Sigmoid colon (tissue), 6 donors: ENCODE measurements at regions not wholly inside any gene's neighbourhood (a gene's known extent, or its start where the extent isn't known, plus 50 kb on each side); places are given as distances from the start of the nearest gene placed in this dataset.
"Not testable (repeated sequence)": the region's sequence is repeated elsewhere in the genome, so short reads cannot be mapped to it uniquely, and the experiment has no call there.

Experiments
- DNase-seq: peaks from one replicate; pipeline ENCODE4 v3.0.0-alpha.2; 2019
- H3K27ac ChIP-seq, 4 donors: fragments of 200-600 bp; sonication (generic); one replicate each; pipeline ENCODE4 v1.5.1; 2016 to 2019; ENCODE audit warnings: mild to moderate bottlenecking in 1 of 4
- H3K27me3 ChIP-seq, 3 donors: fragments of 200-600 bp; sonication (generic); one replicate each; pipeline ENCODE4 v1.5.1; 2019; ENCODE audit warnings: mild to moderate bottlenecking in 1 of 3
- H3K36me3 ChIP-seq, 4 donors: fragments of 200-600 bp; sonication (generic); one replicate each; pipeline ENCODE4 v1.5.1; 2016 to 2019
- H3K4me1 ChIP-seq, 4 donors: fragments of 200-600 bp; sonication (generic); one replicate each; pipeline ENCODE4 v1.5.1; 2017 to 2019
- H3K4me3 ChIP-seq, 4 donors: fragments of 200-600 bp; sonication (generic); one replicate each; pipeline ENCODE4 v1.5.1; 2017 to 2019; ENCODE audit warnings: mild to moderate bottlenecking in 2 of 4, moderate library complexity in 1 of 4
- H3K9me3 ChIP-seq, 4 donors: fragments of 200-600 bp in 3 of 4; sonication (generic) in 3 of 4; one replicate each; pipeline versions ENCODE4 v1.5.1 to v1.6.1; 2013 to 2019
- CTCF ChIP-seq, 4 experiments: fragments of 450-650 bp in 3 of 4; fragments of 200-600 bp in 1 of 4; IDR thresholded peaks; one replicate each; pipeline ENCODE4 v1.5.1; 2016 to 2019; ENCODE audit warnings: antibody characterized with exemption in 4 of 4, mild to moderate bottlenecking in 3 of 4, moderate library complexity in 2 of 4
- EP300 ChIP-seq, 4 donors: sonication (generic); formaldehyde crosslinking; IDR thresholded peaks; one replicate each; pipeline ENCODE4 v1.6.1; 2017; ENCODE audit warnings: antibody characterized with exemption in 4 of 4
- POLR2A ChIP-seq, 2 donors: fragments of 450-650 bp; IDR thresholded peaks; one replicate each; pipeline ENCODE4 v1.6.1; 2016; ENCODE audit warnings: antibody characterized with exemption in 2 of 2, mild to moderate bottlenecking in 2 of 2, moderate library complexity in 2 of 2
- POLR2AphosphoS5 ChIP-seq, 4 donors: sonication (generic); formaldehyde crosslinking; IDR thresholded peaks; one replicate each; pipeline ENCODE4 v1.6.1; 2017; ENCODE audit warnings: antibody characterized with exemption in 4 of 4
- WGBS, 2 donors: extraction: QIAGEN DNeasy Blood & Tissue Kit; methylation state at CpG; one replicate each; pipeline ENCODE4 v1.1.7; 2013; 5-methylcytosine and 5-hydroxymethylcytosine counted together
- intact Hi-C: fragments of 100-400 bp; cut with DNase I; formaldehyde crosslinking; loops from one replicate; pipeline ENCODE4 v1.15.1; 2023
- donor health status: healthy with polysubstance abuse.
- donor health status: healthy.

- intact Hi-C loops = no loop called here
- H3K4me1 ChIP-seq = no peaks in the 10 kb centered on the region
Measured at GRCh38 chr5:69013481-69013880, 80.3 kb upstream of the SLC30A5 start.

GRCh38 chr5:69014007-69014406 is 79.8 kb upstream of the SLC30A5 start:
- H3K9me3 ChIP-seq, H3K27ac ChIP-seq, H3K36me3 ChIP-seq, intact Hi-C loops, H3K27me3 ChIP-seq, DNase-seq, H3K4me3 ChIP-seq, H3K4me1 ChIP-seq: not testable (repeated sequence)
- WGBS, 2 donors = 91 to 98% methylated on average over 2 of the region's 2 CpGs

More at GRCh38 chr5:69013481-69013880, 80.3 kb upstream of the SLC30A5 start:
- 91 to 95% methylated on average over 2 of the region's 2 CpGs for WGBS, 2 donors
- no peaks in the 10 kb centered on the region for H3K27me3 ChIP-seq
- H3K36me3 ChIP-seq = no peaks in the 10 kb centered on the region
- H3K27ac ChIP-seq = no peak overlapping the region
- TF ChIP-seq POLR2A (IDR thresholded peaks at IDR 0.05) = no peak
- H3K4me3 ChIP-seq = no peak overlapping the region
- no peak for DNase-seq
- H3K9me3 ChIP-seq = no peaks in the 10 kb centered on the region

- no peaks in the 10 kb centered on the region for H3K9me3 ChIP-seq
- no peak for TF ChIP-seq POLR2A (IDR thresholded peaks at IDR 0.05)
- no peak for TF ChIP-seq EP300 (IDR thresholded peaks at IDR 0.05)
- no peak for TF ChIP-seq POLR2AphosphoS5 (IDR thresholded peaks at IDR 0.05)
- no peak for TF ChIP-seq CTCF (IDR thresholded peaks at IDR 0.05)
- WGBS, 2 donors = 79 to 84% methylated on average over 6 of the region's 6 CpGs
Measured at GRCh38 chr5:69019668-69020375, 74.0 kb upstream of the SLC30A5 start.

GRCh38 chr5:69024241-69024651 is 69.6 kb upstream of the SLC30A5 start:
- Histone ChIP-seq H3K9me3 (no peaks in the 10 kb centered on the region), H3K36me3 (no peaks in the 10 kb centered on the region), H3K4me1 (no peaks in the 10 kb centered on the region), H3K27ac (no peak overlapping the region), H3K27me3 (no peaks in the 10 kb centered on the region), H3K4me3 (no peak overlapping the region)
- DNase-seq = no peak
- TF ChIP-seq POLR2A (IDR thresholded peaks at IDR 0.05) (no peak), EP300 (IDR thresholded peaks at IDR 0.05) (no peak), CTCF (IDR thresholded peaks at IDR 0.05) (peak in 2 of 4 experiments; percentile 17 to 21), POLR2AphosphoS5 (IDR thresholded peaks at IDR 0.05) (no peak)
- 26 to 55% methylated on average over 5 of the region's 5 CpGs for WGBS, 2 donors
- intact Hi-C loops = no loop called here

More at GRCh38 chr5:69019668-69020375, 74.0 kb upstream of the SLC30A5 start:
- no peaks in the 10 kb centered on the region for H3K36me3 ChIP-seq
- no peak overlapping the region for H3K4me3 ChIP-seq
- intact Hi-C loops = no loop called here
- DNase-seq = no peak
- no peak overlapping the region for H3K27ac ChIP-seq
- H3K27me3 ChIP-seq = no peaks in the 10 kb centered on the region
- no peaks in the 10 kb centered on the region for H3K4me1 ChIP-seq

- no peaks in the 10 kb centered on the region for H3K4me1 ChIP-seq
- H3K36me3 ChIP-seq = no peaks in the 10 kb centered on the region
- TF ChIP-seq EP300 (IDR thresholded peaks at IDR 0.05) (no peak), POLR2A (IDR thresholded peaks at IDR 0.05) (no peak), POLR2AphosphoS5 (IDR thresholded peaks at IDR 0.05) (no peak), CTCF (IDR thresholded peaks at IDR 0.05) (no peak)
- 97 to 98% methylated on average over 1 of the region's 1 CpG for WGBS, 2 donors
- H3K27ac ChIP-seq = no peak overlapping the region
- intact Hi-C loops = no loop called here
- no peak for DNase-seq
- no peak overlapping the region for H3K4me3 ChIP-seq
- no peaks in the 10 kb centered on the region for H3K9me3 ChIP-seq
- H3K27me3 ChIP-seq = no peaks in the 10 kb centered on the region
Measured at GRCh38 chr5:69029292-69029691, 64.5 kb upstream of the SLC30A5 start.
